ENCODE measurements at regions not wholly inside any gene's neighbourhood (a gene's known extent, or its start where the extent isn't known, plus 50 kb on each side); places are given as distances from the start of the nearest gene placed in this dataset.

DNA sequence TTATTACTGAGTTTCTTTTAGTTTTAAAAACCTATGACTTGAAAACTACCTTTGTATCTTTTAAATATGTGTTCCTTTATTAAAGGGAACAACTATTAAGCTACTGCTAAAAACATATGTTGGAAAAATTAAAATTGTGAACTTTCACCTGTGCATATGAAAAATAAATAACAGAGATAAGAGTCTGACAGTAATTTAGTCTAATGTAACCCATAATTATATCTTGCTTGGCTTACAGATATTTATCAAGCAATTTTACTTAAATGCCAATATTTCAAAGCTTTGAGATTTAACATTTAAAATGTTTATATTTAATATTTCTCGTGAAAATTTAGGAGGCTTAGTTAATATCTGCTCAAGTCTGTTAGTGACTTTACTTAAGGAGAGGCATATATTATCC lies 309.8 kb downstream of the CCER1 start:
- intact Hi-C loops (cut with DNase I) = no loop called here
- Histone ChIP-seq H3K27me3 (no peaks in the 10 kb centered on the region), H3K36me3 (no peaks in the 10 kb centered on the region), H3K9me3 (no peaks in the 10 kb centered on the region), H3K4me3 (no peak overlapping the region), H3K27ac (no peak overlapping the region), H3K4me1 (no peaks in the 10 kb centered on the region)
- WGBS, 2 donors = 89 to 92% methylated on average over 1 of the region's 1 CpG
- no peak for DNase-seq
- TF ChIP-seq EP300 (IDR thresholded peaks at IDR 0.05) (no peak), POLR2AphosphoS5 (IDR thresholded peaks at IDR 0.05) (no peak), POLR2A (IDR thresholded peaks at IDR 0.05) (no peak)
- TF ChIP-seq, protein P1, sequence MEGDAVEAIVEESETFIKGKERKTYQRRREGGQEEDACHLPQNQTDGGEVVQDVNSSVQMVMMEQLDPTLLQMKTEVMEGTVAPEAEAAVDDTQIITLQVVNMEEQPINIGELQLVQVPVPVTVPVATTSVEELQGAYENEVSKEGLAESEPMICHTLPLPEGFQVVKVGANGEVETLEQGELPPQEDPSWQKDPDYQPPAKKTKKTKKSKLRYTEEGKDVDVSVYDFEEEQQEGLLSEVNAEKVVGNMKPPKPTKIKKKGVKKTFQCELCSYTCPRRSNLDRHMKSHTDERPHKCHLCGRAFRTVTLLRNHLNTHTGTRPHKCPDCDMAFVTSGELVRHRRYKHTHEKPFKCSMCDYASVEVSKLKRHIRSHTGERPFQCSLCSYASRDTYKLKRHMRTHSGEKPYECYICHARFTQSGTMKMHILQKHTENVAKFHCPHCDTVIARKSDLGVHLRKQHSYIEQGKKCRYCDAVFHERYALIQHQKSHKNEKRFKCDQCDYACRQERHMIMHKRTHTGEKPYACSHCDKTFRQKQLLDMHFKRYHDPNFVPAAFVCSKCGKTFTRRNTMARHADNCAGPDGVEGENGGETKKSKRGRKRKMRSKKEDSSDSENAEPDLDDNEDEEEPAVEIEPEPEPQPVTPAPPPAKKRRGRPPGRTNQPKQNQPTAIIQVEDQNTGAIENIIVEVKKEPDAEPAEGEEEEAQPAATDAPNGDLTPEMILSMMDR (IDR thresholded peaks at IDR 0.05) = no peak

DNA sequence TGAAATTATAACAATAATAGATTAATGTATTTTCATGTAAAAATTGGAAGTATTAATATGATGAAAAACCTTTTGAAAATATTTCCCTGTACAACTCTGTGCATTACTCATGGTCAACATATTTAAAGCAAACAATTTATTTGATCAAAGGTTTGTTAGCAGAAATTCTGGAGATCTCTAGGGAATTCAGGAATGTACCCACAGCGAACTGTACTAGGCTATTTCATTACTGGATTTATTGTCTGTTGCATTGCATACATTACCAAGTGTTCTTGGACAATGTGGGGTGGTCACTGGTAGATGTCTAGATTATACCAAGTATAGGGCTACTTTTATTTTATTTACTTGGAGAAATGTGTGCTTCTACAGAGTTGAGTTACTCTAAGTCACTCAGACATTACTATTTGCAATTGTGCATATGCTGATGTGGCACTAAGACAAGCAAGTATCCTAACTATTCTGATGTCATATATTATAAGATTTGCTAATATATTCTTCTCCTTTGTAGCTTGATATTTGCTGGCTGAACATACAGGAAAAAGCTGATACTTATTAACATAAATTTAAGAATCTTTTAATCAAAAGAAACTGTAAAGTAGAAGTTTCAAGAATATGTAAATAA lies 323.3 kb downstream of the CCER1 start:
- H3K9me3 ChIP-seq = peaks cover 0 to 3% (median 0%) of the 10 kb centered on the region in 4 donors
- H3K36me3 ChIP-seq = no peaks in the 10 kb centered on the region
- H3K4me1 ChIP-seq = no peaks in the 10 kb centered on the region
- H3K27ac ChIP-seq = no peak overlapping the region
- no peak for DNase-seq
- WGBS, 2 donors = 0% methylated on average over 1 of the region's 1 CpG
- no peaks in the 10 kb centered on the region for H3K27me3 ChIP-seq
- TF ChIP-seq EP300 (IDR thresholded peaks at IDR 0.05) (no peak), POLR2AphosphoS5 (IDR thresholded peaks at IDR 0.05) (no peak), POLR2A (IDR thresholded peaks at IDR 0.05) (no peak)
- H3K4me3 ChIP-seq = no peak overlapping the region
- intact Hi-C loops (cut with DNase I) = no loop called here

DNA sequence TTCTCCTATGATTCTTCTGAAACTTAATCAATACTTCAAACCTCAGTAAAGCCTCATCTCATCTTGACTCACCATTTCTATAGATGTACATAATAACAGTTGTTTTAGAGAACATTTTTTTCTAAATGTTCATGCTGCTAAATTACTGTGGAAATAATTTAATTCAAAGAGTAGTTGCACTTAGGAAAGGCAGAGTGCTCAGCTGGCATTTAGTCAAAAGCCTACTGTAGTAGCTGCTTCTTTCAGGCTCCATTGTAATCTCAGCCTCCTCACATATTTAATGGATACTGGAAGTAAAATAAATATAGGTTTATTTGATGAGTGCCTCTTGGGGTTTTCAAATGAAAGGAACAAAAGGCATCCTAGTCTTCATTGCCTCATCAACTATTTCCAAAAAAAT lies 325.0 kb downstream of the CCER1 start:
- H3K27ac ChIP-seq = no peak overlapping the region
- H3K9me3 ChIP-seq = peaks cover 0 to 3% (median 0%) of the 10 kb centered on the region in 4 donors
- intact Hi-C loops (cut with DNase I) = no loop called here
- H3K4me1 ChIP-seq = no peaks in the 10 kb centered on the region
- TF ChIP-seq, protein P1 (IDR thresholded peaks at IDR 0.05) = no peak
- TF ChIP-seq EP300 (IDR thresholded peaks at IDR 0.05) (no peak), POLR2A (IDR thresholded peaks at IDR 0.05) (no peak), POLR2AphosphoS5 (IDR thresholded peaks at IDR 0.05) (no peak)
- no peaks in the 10 kb centered on the region for H3K36me3 ChIP-seq
- no peak for DNase-seq
- H3K27me3 ChIP-seq = no peaks in the 10 kb centered on the region
- H3K4me3 ChIP-seq = no peak overlapping the region

DNA sequence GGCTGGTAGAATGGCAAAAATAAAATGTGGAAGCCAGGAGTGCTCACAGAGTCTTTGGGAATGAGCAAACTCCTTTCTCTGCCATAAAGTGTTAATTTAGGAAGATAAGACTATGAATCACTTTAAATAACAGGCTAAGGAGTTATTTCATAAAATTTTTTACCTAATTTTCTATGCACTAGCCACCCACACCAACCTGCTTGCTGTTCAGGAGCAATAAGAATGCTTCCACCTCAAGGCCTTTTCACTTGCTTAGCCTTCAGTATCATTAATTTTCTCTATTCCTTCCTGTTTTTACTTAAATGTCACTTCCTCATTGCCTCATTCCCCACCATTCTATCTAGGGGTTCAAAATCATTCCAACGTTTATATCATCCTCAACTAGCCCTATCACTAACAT lies 326.8 kb downstream of the CCER1 start:
- Histone ChIP-seq H3K4me1 (no peaks in the 10 kb centered on the region), H3K4me3 (no peak overlapping the region), H3K9me3 (peaks cover 0 to 2% (median 0%) of the 10 kb centered on the region in 4 donors), H3K27me3 (no peaks in the 10 kb centered on the region), H3K36me3 (no peaks in the 10 kb centered on the region), H3K27ac (no peak overlapping the region)
- no peak for DNase-seq
- intact Hi-C loops (cut with DNase I) = no loop called here
- 38 to 63% methylated on average over 1 of the region's 1 CpG for WGBS, 2 donors
- TF ChIP-seq, protein P1 (IDR thresholded peaks at IDR 0.05) = no peak
- TF ChIP-seq EP300 (IDR thresholded peaks at IDR 0.05) (no peak), POLR2A (IDR thresholded peaks at IDR 0.05) (no peak), POLR2AphosphoS5 (IDR thresholded peaks at IDR 0.05) (no peak)

DNA sequence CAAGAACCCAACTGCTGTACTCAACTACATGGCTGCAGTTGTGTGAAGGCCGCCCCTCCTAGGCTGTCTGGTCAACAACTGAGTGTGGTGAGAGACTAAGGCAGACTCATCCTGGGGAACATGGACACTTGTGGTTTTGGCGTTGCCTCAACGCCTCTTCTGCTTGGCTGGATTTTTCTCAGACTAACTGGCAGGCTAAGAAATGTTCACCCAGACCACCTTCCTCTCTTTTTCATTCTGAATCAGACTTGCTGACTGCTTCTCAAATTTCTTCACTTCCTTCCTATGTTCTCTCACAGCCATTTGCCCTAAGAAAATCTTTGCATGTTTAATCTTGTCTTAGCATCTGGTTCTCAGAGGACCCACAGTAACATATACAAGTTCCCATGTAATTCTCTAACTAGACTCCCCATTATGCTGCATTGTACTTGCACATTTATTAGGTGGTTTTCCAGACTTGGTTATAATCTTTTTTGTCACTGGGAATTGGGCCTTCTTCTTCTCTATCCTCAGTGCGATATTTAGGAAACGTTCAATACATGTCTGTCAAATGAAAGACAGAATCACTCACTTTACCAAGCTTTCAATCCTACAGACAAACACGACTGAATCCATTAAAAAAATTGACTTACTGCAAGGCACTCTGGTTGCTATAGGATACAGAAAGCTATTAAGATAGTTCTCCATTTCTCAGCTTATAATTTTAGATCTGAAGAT lies 327.6 kb downstream of the CCER1 start:
- no peak for DNase-seq
- Histone ChIP-seq H3K27me3 (no peaks in the 10 kb centered on the region), H3K9me3 (no peaks in the 10 kb centered on the region), H3K27ac (no peak overlapping the region), H3K4me1 (no peaks in the 10 kb centered on the region), H3K4me3 (no peak overlapping the region), H3K36me3 (no peaks in the 10 kb centered on the region)
- no peak for TF ChIP-seq EP300 (IDR thresholded peaks at IDR 0.05)
- TF ChIP-seq, protein P1 (IDR thresholded peaks at IDR 0.05) = no peak
- TF ChIP-seq POLR2A (IDR thresholded peaks at IDR 0.05) = no peak
- no peak for TF ChIP-seq POLR2AphosphoS5 (IDR thresholded peaks at IDR 0.05)
- 80 to 82% methylated on average over 6 of the region's 6 CpGs for WGBS, 2 donors
- intact Hi-C loops (cut with DNase I) = no loop called here

Measured in sigmoid colon (tissue), 6 donors.